ENCODE measurements at regions not wholly inside any gene's neighbourhood (a gene's known extent, or its start where the extent isn't known, plus 50 kb on each side); places are given as distances from the start of the nearest gene placed in this dataset.

DNA sequence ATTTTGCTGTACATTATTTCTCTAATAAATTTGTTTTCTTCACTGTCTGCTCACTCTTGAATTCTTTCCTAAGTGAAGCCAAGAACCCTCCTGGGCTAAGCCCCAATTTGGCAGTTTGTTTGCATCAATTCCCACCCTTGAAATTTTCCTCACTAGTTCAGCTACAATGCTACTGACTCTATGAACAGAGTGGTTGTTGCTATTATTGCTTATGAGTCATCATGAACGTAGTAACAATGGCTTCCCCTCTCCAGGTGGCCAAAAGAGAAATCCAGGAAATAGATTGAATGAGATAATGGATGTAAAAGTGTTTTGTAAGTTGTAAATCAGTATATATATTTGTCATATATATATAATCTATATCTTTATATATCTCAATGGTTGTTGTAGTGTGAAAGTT lies 193.0 kb downstream of the URB2 start:
- Histone ChIP-seq H3K79me2 (ENCODE audit: control insufficient read depth, insufficient read depth, low read length) (no peaks in the 10 kb centered on the region), H3K9ac (ENCODE audit: control insufficient read depth, extremely low read depth, insufficient read depth, low read length) (no peak overlapping the region), H3K27me3 (ENCODE audit: control insufficient read depth, extremely low read depth, insufficient read depth, low read length) (peaks cover 4% of the 10 kb centered on the region), H3K9me1 (ENCODE audit: control insufficient read depth, extremely low read depth, insufficient read depth, low read length) (no peaks in the 10 kb centered on the region), H3K9me3 (ENCODE audit: control insufficient read depth, low read depth, low read length) (no peaks in the 10 kb centered on the region), H3K4me3 (ENCODE audit: control insufficient read depth in 2 of 3, extremely low read depth in 1 of 3, insufficient read depth in 2 of 3, low read depth in 1 of 3, low read length in 3 of 3) (no peak overlapping the region), H3K4me1 (ENCODE audit: control insufficient read depth, extremely low read depth, insufficient read depth, low read length) (no peaks in the 10 kb centered on the region), H3K4me2 (ENCODE audit: control insufficient read depth, extremely low read depth, insufficient read depth, low read depth, low read length) (no peak overlapping the region), H3K36me3 (ENCODE audit: control insufficient read depth in 2 of 2, extremely low read depth in 1 of 2, insufficient read depth in 2 of 2, low read length in 2 of 2) (no peaks in the 10 kb centered on the region), H2AFZ (ENCODE audit: control insufficient read depth, low read length) (no peak overlapping the region), H3K27ac (ENCODE audit: control insufficient read depth, insufficient read depth, low read length) (no peak overlapping the region), H4K20me1 (ENCODE audit: control insufficient read depth, extremely low read depth, insufficient read depth, low read length) (no peaks in the 10 kb centered on the region)
- TF ChIP-seq, protein P1, sequence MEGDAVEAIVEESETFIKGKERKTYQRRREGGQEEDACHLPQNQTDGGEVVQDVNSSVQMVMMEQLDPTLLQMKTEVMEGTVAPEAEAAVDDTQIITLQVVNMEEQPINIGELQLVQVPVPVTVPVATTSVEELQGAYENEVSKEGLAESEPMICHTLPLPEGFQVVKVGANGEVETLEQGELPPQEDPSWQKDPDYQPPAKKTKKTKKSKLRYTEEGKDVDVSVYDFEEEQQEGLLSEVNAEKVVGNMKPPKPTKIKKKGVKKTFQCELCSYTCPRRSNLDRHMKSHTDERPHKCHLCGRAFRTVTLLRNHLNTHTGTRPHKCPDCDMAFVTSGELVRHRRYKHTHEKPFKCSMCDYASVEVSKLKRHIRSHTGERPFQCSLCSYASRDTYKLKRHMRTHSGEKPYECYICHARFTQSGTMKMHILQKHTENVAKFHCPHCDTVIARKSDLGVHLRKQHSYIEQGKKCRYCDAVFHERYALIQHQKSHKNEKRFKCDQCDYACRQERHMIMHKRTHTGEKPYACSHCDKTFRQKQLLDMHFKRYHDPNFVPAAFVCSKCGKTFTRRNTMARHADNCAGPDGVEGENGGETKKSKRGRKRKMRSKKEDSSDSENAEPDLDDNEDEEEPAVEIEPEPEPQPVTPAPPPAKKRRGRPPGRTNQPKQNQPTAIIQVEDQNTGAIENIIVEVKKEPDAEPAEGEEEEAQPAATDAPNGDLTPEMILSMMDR (optimal IDR thresholded peaks at IDR 0.05 in 1 of 3, IDR thresholded peaks at IDR 0.05 in 1 of 3, conservative IDR thresholded peaks at IDR 0.05 in 1 of 3; ENCODE audit: extremely low read depth in 1 of 3, insufficient read depth in 2 of 3, low read length in 3 of 3): no peak
- TF ChIP-seq EZH2 (IDR thresholded peaks at IDR 0.05; ENCODE audit: low read length): no peak
- no peak for FAIRE-seq
- DNase-seq (ENCODE audit: low read depth, low spot score): no peak
- dilution Hi-C loops (cut with MboI; ENCODE audit: extremely low pct_ligation_motif_present, low sequenced_read_pairs): no loop called here

DNA sequence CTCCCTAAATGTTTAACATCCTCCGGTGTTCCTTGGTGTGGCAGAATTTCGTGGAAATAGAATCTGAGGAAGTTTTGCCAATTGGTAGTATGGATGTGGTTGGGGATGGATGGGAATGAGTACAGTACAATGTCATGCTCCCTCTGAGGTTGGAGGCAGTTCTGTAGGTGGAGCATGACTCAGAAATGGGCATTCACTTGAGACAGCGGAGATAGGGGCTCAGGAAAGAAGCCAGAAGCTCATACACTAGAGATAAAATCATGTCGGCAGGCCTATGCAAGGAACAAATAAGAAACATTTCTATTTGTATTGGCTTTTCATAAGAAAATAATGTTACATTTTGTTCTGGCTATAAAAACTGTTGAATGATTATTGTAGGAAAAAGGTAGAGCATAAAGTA lies 196.0 kb downstream of the URB2 start:
- H3K27me3 ChIP-seq (ENCODE audit: control insufficient read depth, extremely low read depth, insufficient read depth, low read length): no peaks in the 10 kb centered on the region
- no peak overlapping the region for H3K4me2 ChIP-seq (ENCODE audit: control insufficient read depth, extremely low read depth, insufficient read depth, low read depth, low read length)
- H2AFZ ChIP-seq (ENCODE audit: control insufficient read depth, low read length): no peak overlapping the region
- H3K9me1 ChIP-seq (ENCODE audit: control insufficient read depth, extremely low read depth, insufficient read depth, low read length): no peaks in the 10 kb centered on the region
- H3K9me3 ChIP-seq (ENCODE audit: control insufficient read depth, low read depth, low read length): no peaks in the 10 kb centered on the region
- FAIRE-seq: no peak
- TF ChIP-seq, protein P1 (optimal IDR thresholded peaks at IDR 0.05 in 1 of 3, IDR thresholded peaks at IDR 0.05 in 1 of 3, conservative IDR thresholded peaks at IDR 0.05 in 1 of 3; ENCODE audit: extremely low read depth in 1 of 3, insufficient read depth in 2 of 3, low read length in 3 of 3): no peak
- no peak for TF ChIP-seq EZH2 (IDR thresholded peaks at IDR 0.05; ENCODE audit: low read length)
- no peaks in the 10 kb centered on the region for H3K36me3 ChIP-seq (ENCODE audit: control insufficient read depth in 2 of 2, extremely low read depth in 1 of 2, insufficient read depth in 2 of 2, low read length in 2 of 2)
- H3K4me3 ChIP-seq (ENCODE audit: control insufficient read depth in 2 of 3, extremely low read depth in 1 of 3, insufficient read depth in 2 of 3, low read depth in 1 of 3, low read length in 3 of 3): no peak overlapping the region
- H3K79me2 ChIP-seq (ENCODE audit: control insufficient read depth, insufficient read depth, low read length): no peaks in the 10 kb centered on the region
- no peak for DNase-seq (ENCODE audit: low read depth, low spot score)
- H3K9ac ChIP-seq (ENCODE audit: control insufficient read depth, extremely low read depth, insufficient read depth, low read length): no peak overlapping the region
- no peak overlapping the region for H3K27ac ChIP-seq (ENCODE audit: control insufficient read depth, insufficient read depth, low read length)
- no peaks in the 10 kb centered on the region for H4K20me1 ChIP-seq (ENCODE audit: control insufficient read depth, extremely low read depth, insufficient read depth, low read length)
- dilution Hi-C loops (cut with MboI; ENCODE audit: extremely low pct_ligation_motif_present, low sequenced_read_pairs): no loop called here
- no peaks in the 10 kb centered on the region for H3K4me1 ChIP-seq (ENCODE audit: control insufficient read depth, extremely low read depth, insufficient read depth, low read length)

All from keratinocyte (primary cell).